WTC11 (cell line): ENCODE measurements at regions not wholly inside any gene's neighbourhood (a gene's known extent, or its start where the extent isn't known, plus 50 kb on each side); places are given as distances from the start of the nearest gene placed in this dataset.

Experiments used
- ATAC-seq: fragments of 200-7000 bp; cut with Tn5 transposase; 2 replicates; pipeline ENCODE4 v1.10.0; 2021; ENCODE audit warnings: mild to moderate bottlenecking, moderate library complexity
- CTCF ChIA-PET: fragments of 300-600 bp; sonication (Branson Sonifier 250); formaldehyde crosslinking; loops from one replicate; lab custom pipeline; 2021; ENCODE audit warnings: antibody characterized with exemption; lab: Charles Lee
- POLR2A ChIA-PET: fragments of 350-600 bp; sonication (Branson Sonifier 250); formaldehyde crosslinking; loops from one replicate; lab custom pipeline; 2021; ENCODE audit warnings: antibody characterized with exemption; lab: Charles Lee
- DNase-seq: peaks from one replicate; pipeline ENCODE4 v3.0.0; 2021; ENCODE audit warnings: low spot score
- H3K27ac Mint-ChIP-seq: 2 replicates; pipeline ENCODE4 v1.8.0; 2021; ENCODE audit warnings: mixed read lengths
- H3K27me3 Mint-ChIP-seq: 2 replicates; pipeline ENCODE4 v1.8.0; 2021; ENCODE audit warnings: low read depth, mild to moderate bottlenecking, moderate library complexity, mixed read lengths
- H3K36me3 Mint-ChIP-seq: 2 replicates; pipeline ENCODE4 v1.8.0; 2021; ENCODE audit warnings: mixed read lengths
- H3K4me1 Mint-ChIP-seq: 2 replicates; pipeline ENCODE4 v1.8.0; 2022; ENCODE audit warnings: mixed read lengths
- H3K4me3 Mint-ChIP-seq: 2 replicates; pipeline ENCODE4 v1.8.0; 2021; ENCODE audit warnings: mild to moderate bottlenecking, moderate library complexity, mixed read lengths
- H3K9me3 Mint-ChIP-seq: 2 replicates; pipeline ENCODE4 v1.8.0; 2021; ENCODE audit warnings: mixed read lengths
- AFF4 ChIP-seq: sonication (generic); formaldehyde crosslinking; IDR thresholded peaks from 2 replicates; pipeline ENCODE4 v1.8.1; 2023; ENCODE audit warnings: mild to moderate bottlenecking, missing genetic modification reagents, borderline replicate concordance
- CDX4 ChIP-seq: fragments of 250-450 bp; sonication (Bioruptor Pico); IDR thresholded peaks from 2 replicates; pipeline ENCODE4 v1.9.0; 2021; ENCODE audit warnings: moderate library complexity, mild to moderate bottlenecking, inconsistent platforms, borderline replicate concordance
- FOXK1 ChIP-seq: sonication (generic); formaldehyde crosslinking; IDR thresholded peaks from 2 replicates; pipeline ENCODE4 v1.8.0; 2022; ENCODE audit warnings: mild to moderate bottlenecking, moderate library complexity, missing genetic modification reagents
- GABPB1 ChIP-seq: sonication (generic); formaldehyde crosslinking; IDR thresholded peaks from 2 replicates; pipeline ENCODE4 v1.8.1; 2023; ENCODE audit warnings: mild to moderate bottlenecking, missing genetic modification reagents
- IRF2 ChIP-seq: sonication (generic); formaldehyde crosslinking; IDR thresholded peaks from 2 replicates; pipeline ENCODE4 v1.8.0; 2022; ENCODE audit warnings: low read depth, missing genetic modification reagents, borderline replicate concordance
- JAZF1 ChIP-seq: fragments of 250-450 bp; sonication (Bioruptor Pico); IDR thresholded peaks from 2 replicates; pipeline ENCODE4 v1.9.0; 2021; ENCODE audit warnings: moderate library complexity, mild to moderate bottlenecking, inconsistent platforms
- JUN ChIP-seq: sonication (generic); formaldehyde crosslinking; IDR thresholded peaks from 2 replicates; pipeline ENCODE4 v1.8.0; 2023; ENCODE audit warnings: mild to moderate bottlenecking, missing genetic modification reagents
- NR3C1 ChIP-seq: sonication (generic); formaldehyde crosslinking; conservative IDR thresholded peaks from 2 replicates; pipeline ENCODE4 v1.8.1; 2023; ENCODE audit warnings: low read depth, mild to moderate bottlenecking, missing genetic modification reagents
- SOX15 ChIP-seq: fragments of 250-450 bp; sonication (Bioruptor Pico); IDR thresholded peaks from 2 replicates; pipeline ENCODE4 v1.9.0; 2021; ENCODE audit warnings: mild to moderate bottlenecking
- TEAD1 ChIP-seq: sonication (generic); formaldehyde crosslinking; IDR thresholded peaks from 2 replicates; pipeline ENCODE4 v1.8.0; 2022; ENCODE audit warnings: mild to moderate bottlenecking, missing genetic modification reagents
- TP53 ChIP-seq: sonication (generic); formaldehyde crosslinking; IDR thresholded peaks from 2 replicates; pipeline ENCODE4 v1.8.1; 2023; ENCODE audit warnings: mild to moderate bottlenecking, missing genetic modification reagents
- USF1 ChIP-seq: sonication (generic); formaldehyde crosslinking; IDR thresholded peaks from 2 replicates; pipeline ENCODE4 v1.8.0; 2022; ENCODE audit warnings: mild to moderate bottlenecking, missing genetic modification reagents
- ZNF232 ChIP-seq: sonication (generic); formaldehyde crosslinking; IDR thresholded peaks from 2 replicates; pipeline ENCODE4 v1.8.0; 2022; ENCODE audit warnings: mild to moderate bottlenecking, missing genetic modification reagents
- ZNF263 ChIP-seq: sonication (generic); formaldehyde crosslinking; IDR thresholded peaks from 2 replicates; pipeline ENCODE4 v1.8.1; 2022; ENCODE audit warnings: low read depth, mild to moderate bottlenecking, moderate library complexity, missing genetic modification reagents
- ZNF396 ChIP-seq: fragments of 250-450 bp; sonication (Bioruptor Pico); IDR thresholded peaks from 2 replicates; pipeline ENCODE4 v1.8.0; 2021; ENCODE audit warnings: mild to moderate bottlenecking, moderate library complexity, borderline replicate concordance
- ZNF671 ChIP-seq: fragments of 250-450 bp; sonication (Bioruptor Pico); IDR thresholded peaks from 2 replicates; pipeline ENCODE4 v1.8.0; 2021; ENCODE audit warnings: mild to moderate bottlenecking
- TF ChIP-seq, protein P1 (sequence below): sonication (generic); formaldehyde crosslinking; IDR thresholded peaks from 2 replicates; pipeline ENCODE4 v1.8.1; 2023; ENCODE audit warnings: mild to moderate bottlenecking, missing genetic modification reagents
- TF ChIP-seq, protein P2 (sequence below): fragments of 200-600 bp; IDR thresholded peaks from 2 replicates; pipeline ENCODE4 v1.8.0; 2022; ENCODE audit warnings: antibody characterized with exemption

DNA sequence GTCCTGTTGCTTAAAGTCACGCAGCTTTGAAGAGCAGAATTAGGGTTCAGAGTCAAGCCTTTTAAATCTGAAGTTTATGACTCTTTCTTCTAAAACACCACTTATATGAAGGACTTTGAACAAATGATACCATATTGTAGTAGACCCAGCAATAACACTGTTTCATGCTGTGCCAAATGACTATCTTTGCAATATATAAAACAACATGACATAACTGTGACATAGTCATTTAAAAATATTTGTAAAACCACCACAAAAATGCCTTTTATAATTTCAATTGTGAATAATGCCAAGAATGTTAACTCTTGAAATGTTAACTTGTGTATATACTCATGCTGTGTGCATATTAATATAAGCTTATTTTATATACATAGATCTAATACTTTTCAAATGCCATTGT is 452.1 kb upstream of the NEGR1 start:
- peaks cover 24% of the 10 kb centered on the region for H3K36me3 Mint-ChIP-seq
- no peak overlapping the region for H3K27ac Mint-ChIP-seq
- TF ChIP-seq FOXK1 (CRISPR knock-in tag) (no peak), JUN (CRISPR knock-in tag) (no peak), ZNF232 (CRISPR knock-in tag) (no peak), USF1 (CRISPR knock-in tag) (no peak), GABPB1 (CRISPR knock-in tag) (no peak), IRF2 (CRISPR knock-in tag) (no peak), TEAD1 (CRISPR knock-in tag) (no peak), CDX4 (no peak), AFF4 (CRISPR knock-in tag) (no peak), NR3C1 (CRISPR knock-in tag) (no peak), SOX15 (CRISPR knock-in tag) (no peak)
- TF ChIP-seq, protein P1, sequence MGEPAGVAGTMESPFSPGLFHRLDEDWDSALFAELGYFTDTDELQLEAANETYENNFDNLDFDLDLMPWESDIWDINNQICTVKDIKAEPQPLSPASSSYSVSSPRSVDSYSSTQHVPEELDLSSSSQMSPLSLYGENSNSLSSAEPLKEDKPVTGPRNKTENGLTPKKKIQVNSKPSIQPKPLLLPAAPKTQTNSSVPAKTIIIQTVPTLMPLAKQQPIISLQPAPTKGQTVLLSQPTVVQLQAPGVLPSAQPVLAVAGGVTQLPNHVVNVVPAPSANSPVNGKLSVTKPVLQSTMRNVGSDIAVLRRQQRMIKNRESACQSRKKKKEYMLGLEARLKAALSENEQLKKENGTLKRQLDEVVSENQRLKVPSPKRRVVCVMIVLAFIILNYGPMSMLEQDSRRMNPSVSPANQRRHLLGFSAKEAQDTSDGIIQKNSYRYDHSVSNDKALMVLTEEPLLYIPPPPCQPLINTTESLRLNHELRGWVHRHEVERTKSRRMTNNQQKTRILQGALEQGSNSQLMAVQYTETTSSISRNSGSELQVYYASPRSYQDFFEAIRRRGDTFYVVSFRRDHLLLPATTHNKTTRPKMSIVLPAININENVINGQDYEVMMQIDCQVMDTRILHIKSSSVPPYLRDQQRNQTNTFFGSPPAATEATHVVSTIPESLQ, result no peak
- no peak overlapping the region for H3K4me3 Mint-ChIP-seq
- DNase-seq (no peak), ATAC-seq (no peak)
- peaks cover 44% of the 10 kb centered on the region for H3K9me3 Mint-ChIP-seq
- no peaks in the 10 kb centered on the region; the same call in 1 of the 2 replicates for H3K4me1 Mint-ChIP-seq
- CTCF ChIA-PET, result no interaction called here
- POLR2A ChIA-PET, result no interaction called here
- H3K27me3 Mint-ChIP-seq, result no peaks in the 10 kb centered on the region

GRCh38 chr1:72724951-72725861 is 442.9 kb upstream of the NEGR1 start:
- H3K27ac Mint-ChIP-seq, result no peak overlapping the region
- ATAC-seq (peak; percentile 98), DNase-seq (peak; percentile 79)
- H3K27me3 Mint-ChIP-seq, result no peaks in the 10 kb centered on the region
- no peak for TF ChIP-seq ZNF263
- TF ChIP-seq FOXK1 (CRISPR knock-in tag), result 0 out of 2 replicates have a peak, but pooled peaks have one; percentile 27
- TF ChIP-seq ZNF671, result no peak
- TF ChIP-seq, protein P2, sequence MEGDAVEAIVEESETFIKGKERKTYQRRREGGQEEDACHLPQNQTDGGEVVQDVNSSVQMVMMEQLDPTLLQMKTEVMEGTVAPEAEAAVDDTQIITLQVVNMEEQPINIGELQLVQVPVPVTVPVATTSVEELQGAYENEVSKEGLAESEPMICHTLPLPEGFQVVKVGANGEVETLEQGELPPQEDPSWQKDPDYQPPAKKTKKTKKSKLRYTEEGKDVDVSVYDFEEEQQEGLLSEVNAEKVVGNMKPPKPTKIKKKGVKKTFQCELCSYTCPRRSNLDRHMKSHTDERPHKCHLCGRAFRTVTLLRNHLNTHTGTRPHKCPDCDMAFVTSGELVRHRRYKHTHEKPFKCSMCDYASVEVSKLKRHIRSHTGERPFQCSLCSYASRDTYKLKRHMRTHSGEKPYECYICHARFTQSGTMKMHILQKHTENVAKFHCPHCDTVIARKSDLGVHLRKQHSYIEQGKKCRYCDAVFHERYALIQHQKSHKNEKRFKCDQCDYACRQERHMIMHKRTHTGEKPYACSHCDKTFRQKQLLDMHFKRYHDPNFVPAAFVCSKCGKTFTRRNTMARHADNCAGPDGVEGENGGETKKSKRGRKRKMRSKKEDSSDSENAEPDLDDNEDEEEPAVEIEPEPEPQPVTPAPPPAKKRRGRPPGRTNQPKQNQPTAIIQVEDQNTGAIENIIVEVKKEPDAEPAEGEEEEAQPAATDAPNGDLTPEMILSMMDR, result peak; percentile 66
- TF ChIP-seq ZNF396, result no peak
- no peak for TF ChIP-seq JAZF1 (CRISPR knock-in tag)
- TF ChIP-seq TP53 (CRISPR knock-in tag), result 0 out of 2 replicates have a peak, but pooled peaks have one; percentile 9
- H3K36me3 Mint-ChIP-seq, result peaks cover 12% of the 10 kb centered on the region
- H3K4me1 Mint-ChIP-seq, result peaks cover 11% of the 10 kb centered on the region
- peaks cover 23% of the 10 kb centered on the region for H3K9me3 Mint-ChIP-seq
- CTCF ChIA-PET, result interaction anchor here (0.6 to 2.1 kb wide), 16 partner anchors 9 to 949 kb away, joined by 3 to 23 read pairs (median 3); no protein-coding TSS in a partner anchor
- H3K4me3 Mint-ChIP-seq, result no peak overlapping the region
- POLR2A ChIA-PET, result no interaction called here
